ENCODE measurements at regions not wholly inside any gene's neighbourhood (a gene's known extent, or its start where the extent isn't known, plus 50 kb on each side); places are given as distances from the start of the nearest gene placed in this dataset.
A peak's percentile ranks its signal among the peaks of the same experiment; 100 is the strongest.
"Not testable (repeated sequence)": the region's sequence is repeated elsewhere in the genome, so short reads cannot be mapped to it uniquely, and the experiment has no call there.

- not testable (repeated sequence) for H2AK5ac ChIP-seq (ENCODE audit: low read length, severe bottlenecking); H2BK5ac ChIP-seq (ENCODE audit: low read depth, low read length, poor library complexity, severe bottlenecking); H3K36me3 ChIP-seq (ENCODE audit: control insufficient read depth in 1 of 2, insufficient read depth in 2 of 2, low read depth in 1 of 2, low read length in 2 of 2); H3K4me1 ChIP-seq (ENCODE audit: control insufficient read depth, insufficient read depth, low read depth, low read length); H2BK12ac ChIP-seq (ENCODE audit: low read length in 2 of 2); H3K14ac ChIP-seq (ENCODE audit: low read length in 2 of 2); H3K4ac ChIP-seq (ENCODE audit: low read depth in 1 of 2, low read length in 2 of 2); H3K27ac ChIP-seq (ENCODE audit: low read length, poor library complexity, severe bottlenecking); H3K4me2 ChIP-seq (ENCODE audit: low read length, poor library complexity, severe bottlenecking); H3K9ac ChIP-seq (ENCODE audit: low read length); H3K23ac ChIP-seq (ENCODE audit: low read length in 2 of 2); H2AFZ ChIP-seq (ENCODE audit: low read depth, low read length); H3K4me3 ChIP-seq (ENCODE audit: insufficient read depth in 1 of 2, low read depth in 1 of 2, low read length in 2 of 2); H3K79me1 ChIP-seq (replicated peaks; ENCODE audit: low read length, poor library complexity, severe bottlenecking); H2BK120ac ChIP-seq (ENCODE audit: low read depth, low read length); H3K18ac ChIP-seq (ENCODE audit: low read depth in 1 of 2, low read length in 2 of 2); H4K8ac ChIP-seq (ENCODE audit: low read length); H2BK15ac ChIP-seq (ENCODE audit: low read depth, poor library complexity, severe bottlenecking); H4K91ac ChIP-seq (ENCODE audit: low read length); H3K9me3 ChIP-seq (ENCODE audit: control insufficient read depth, low read length); DNase-seq
- H3K27me3 ChIP-seq (ENCODE audit: control insufficient read depth in 1 of 2, insufficient read depth in 1 of 2, low read length in 2 of 2), result peaks cover 0 to 20% of the 10 kb centered on the region in 2 experiments
- 68% methylated on average over 7 of the region's 7 CpGs for WGBS
These were observed 99.4 kb downstream of the TRIM43 start for GRCh38 chr2:95691210-95691609.

- H2BK15ac ChIP-seq (ENCODE audit: low read depth, poor library complexity, severe bottlenecking); H2BK120ac ChIP-seq (ENCODE audit: low read depth, low read length); H3K18ac ChIP-seq (ENCODE audit: low read depth in 1 of 2, low read length in 2 of 2); H3K4me1 ChIP-seq (ENCODE audit: control insufficient read depth, insufficient read depth, low read depth, low read length); H3K4me3 ChIP-seq (ENCODE audit: insufficient read depth in 1 of 2, low read depth in 1 of 2, low read length in 2 of 2); H3K9ac ChIP-seq (ENCODE audit: low read length); H3K23ac ChIP-seq (ENCODE audit: low read length in 2 of 2); DNase-seq; H3K79me1 ChIP-seq (replicated peaks; ENCODE audit: low read length, poor library complexity, severe bottlenecking); H2BK12ac ChIP-seq (ENCODE audit: low read length in 2 of 2); H4K91ac ChIP-seq (ENCODE audit: low read length); H3K14ac ChIP-seq (ENCODE audit: low read length in 2 of 2); H3K4ac ChIP-seq (ENCODE audit: low read depth in 1 of 2, low read length in 2 of 2); H3K4me2 ChIP-seq (ENCODE audit: low read length, poor library complexity, severe bottlenecking); H3K27ac ChIP-seq (ENCODE audit: low read length, poor library complexity, severe bottlenecking); H2BK5ac ChIP-seq (ENCODE audit: low read depth, low read length, poor library complexity, severe bottlenecking); H4K8ac ChIP-seq (ENCODE audit: low read length); H2AK5ac ChIP-seq (ENCODE audit: low read length, severe bottlenecking); H3K36me3 ChIP-seq (ENCODE audit: control insufficient read depth in 1 of 2, insufficient read depth in 2 of 2, low read depth in 1 of 2, low read length in 2 of 2); H2AFZ ChIP-seq (ENCODE audit: low read depth, low read length); H3K9me3 ChIP-seq (ENCODE audit: control insufficient read depth, low read length): not testable (repeated sequence)
- peaks cover 0 to 23% of the 10 kb centered on the region in 2 experiments for H3K27me3 ChIP-seq (ENCODE audit: control insufficient read depth in 1 of 2, insufficient read depth in 1 of 2, low read length in 2 of 2)
- WGBS, result 60% methylated on average over 1 of the region's 7 CpGs
These were observed 101.5 kb downstream of the TRIM43 start for GRCh38 chr2:95693071-95693846.

- no peak overlapping the region for H3K4me2 ChIP-seq (ENCODE audit: low read length, poor library complexity, severe bottlenecking)
- H4K91ac ChIP-seq (ENCODE audit: low read length), result no peak overlapping the region
- no peak overlapping the region for H3K4ac ChIP-seq (ENCODE audit: low read depth in 1 of 2, low read length in 2 of 2)
- H2BK12ac ChIP-seq (ENCODE audit: low read length in 2 of 2), result no peak overlapping the region
- no peak overlapping the region for H2BK15ac ChIP-seq (ENCODE audit: low read depth, poor library complexity, severe bottlenecking)
- WGBS, result 50% methylated on average over 4 of the region's 4 CpGs
- no peak overlapping the region for H2BK5ac ChIP-seq (ENCODE audit: low read depth, low read length, poor library complexity, severe bottlenecking)
- H3K18ac ChIP-seq (ENCODE audit: low read depth in 1 of 2, low read length in 2 of 2), result no peak overlapping the region
- no peak overlapping the region for H3K23ac ChIP-seq (ENCODE audit: low read length in 2 of 2)
- H3K27ac ChIP-seq (ENCODE audit: low read length, poor library complexity, severe bottlenecking), result no peak overlapping the region
- no peak overlapping the region for H3K9ac ChIP-seq (ENCODE audit: low read length)
- DNase-seq, result no peak
- peaks cover 6% of the 10 kb centered on the region for H3K4me1 ChIP-seq (ENCODE audit: control insufficient read depth, insufficient read depth, low read depth, low read length)
- H3K27me3 ChIP-seq (ENCODE audit: control insufficient read depth in 1 of 2, insufficient read depth in 1 of 2, low read length in 2 of 2), result peaks cover 0 to 27% of the 10 kb centered on the region in 2 experiments
- no peak overlapping the region for H2AFZ ChIP-seq (ENCODE audit: low read depth, low read length)
- no peaks in the 10 kb centered on the region for H3K36me3 ChIP-seq (ENCODE audit: control insufficient read depth in 1 of 2, insufficient read depth in 2 of 2, low read depth in 1 of 2, low read length in 2 of 2)
- H4K8ac ChIP-seq (ENCODE audit: low read length), result no peak overlapping the region
- H2BK120ac ChIP-seq (ENCODE audit: low read depth, low read length), result no peak overlapping the region
- H3K9me3 ChIP-seq (ENCODE audit: control insufficient read depth, low read length), result no peaks in the 10 kb centered on the region
- no peak overlapping the region for H2AK5ac ChIP-seq (ENCODE audit: low read length, severe bottlenecking)
- H3K14ac ChIP-seq (ENCODE audit: low read length in 2 of 2), result no peak overlapping the region
- no peak overlapping the region for H3K4me3 ChIP-seq (ENCODE audit: insufficient read depth in 1 of 2, low read depth in 1 of 2, low read length in 2 of 2)
- H3K79me1 ChIP-seq (replicated peaks; ENCODE audit: low read length, poor library complexity, severe bottlenecking), result no peaks in the 10 kb centered on the region
These were observed 103.8 kb downstream of the TRIM43 start for GRCh38 chr2:95695613-95696012.

- H3K4me2 ChIP-seq (ENCODE audit: low read length, poor library complexity, severe bottlenecking), result no peak overlapping the region
- no peaks in the 10 kb centered on the region for H3K36me3 ChIP-seq (ENCODE audit: control insufficient read depth in 1 of 2, insufficient read depth in 2 of 2, low read depth in 1 of 2, low read length in 2 of 2)
- H3K4me3 ChIP-seq (ENCODE audit: insufficient read depth in 1 of 2, low read depth in 1 of 2, low read length in 2 of 2), result no peak overlapping the region
- no peaks in the 10 kb centered on the region for H3K79me1 ChIP-seq (replicated peaks; ENCODE audit: low read length, poor library complexity, severe bottlenecking)
- H4K8ac ChIP-seq (ENCODE audit: low read length), result no peak overlapping the region
- peaks cover 0 to 33% of the 10 kb centered on the region in 2 experiments for H3K27me3 ChIP-seq (ENCODE audit: control insufficient read depth in 1 of 2, insufficient read depth in 1 of 2, low read length in 2 of 2)
- no peak for DNase-seq
- H2BK120ac ChIP-seq (ENCODE audit: low read depth, low read length), result no peak overlapping the region
- no peak overlapping the region for H2BK15ac ChIP-seq (ENCODE audit: low read depth, poor library complexity, severe bottlenecking)
- no peak overlapping the region for H2AFZ ChIP-seq (ENCODE audit: low read depth, low read length)
- peak overlapping the region; percentile 53 for H3K9ac ChIP-seq (ENCODE audit: low read length)
- WGBS, result 58% methylated on average over 4 of the region's 4 CpGs
- H2BK12ac ChIP-seq (ENCODE audit: low read length in 2 of 2), result no peak overlapping the region
- H3K27ac ChIP-seq (ENCODE audit: low read length, poor library complexity, severe bottlenecking), result peak overlapping the region; percentile 3
- no peak overlapping the region for H2AK5ac ChIP-seq (ENCODE audit: low read length, severe bottlenecking)
- H3K23ac ChIP-seq (ENCODE audit: low read length in 2 of 2), result no peak overlapping the region
- H3K4ac ChIP-seq (ENCODE audit: low read depth in 1 of 2, low read length in 2 of 2), result no peak overlapping the region
- no peak overlapping the region for H2BK5ac ChIP-seq (ENCODE audit: low read depth, low read length, poor library complexity, severe bottlenecking)
- H3K4me1 ChIP-seq (ENCODE audit: control insufficient read depth, insufficient read depth, low read depth, low read length), result peaks cover 7% of the 10 kb centered on the region
- H3K14ac ChIP-seq (ENCODE audit: low read length in 2 of 2), result no peak overlapping the region
- H3K18ac ChIP-seq (ENCODE audit: low read depth in 1 of 2, low read length in 2 of 2), result no peak overlapping the region
- no peaks in the 10 kb centered on the region for H3K9me3 ChIP-seq (ENCODE audit: control insufficient read depth, low read length)
- H4K91ac ChIP-seq (ENCODE audit: low read length), result no peak overlapping the region
These were observed 106.3 kb downstream of the TRIM43 start for GRCh38 chr2:95698146-95698545.
